GM19438 (cell line): ENCODE measurements at regions not wholly inside any gene's neighbourhood (a gene's known extent, or its start where the extent isn't known, plus 50 kb on each side); places are given as distances from the start of the nearest gene placed in this dataset.

ENCODE experiments used
- ATAC-seq: cut with Tn5 transposase; IDR thresholded peaks from one replicate; pipeline ENCODE4 v1.9.1; 2021; ENCODE audit warnings: low read depth; ENCODE audit not compliant: unreplicated experiment

GRCh38 chr6:14837435-14837834, 408.4 kb upstream of the JARID2 start:
- ATAC-seq: no peak

- ATAC-seq: no peak
These were observed 407.7 kb upstream of the JARID2 start for GRCh38 chr6:14838133-14838583.

DNA sequence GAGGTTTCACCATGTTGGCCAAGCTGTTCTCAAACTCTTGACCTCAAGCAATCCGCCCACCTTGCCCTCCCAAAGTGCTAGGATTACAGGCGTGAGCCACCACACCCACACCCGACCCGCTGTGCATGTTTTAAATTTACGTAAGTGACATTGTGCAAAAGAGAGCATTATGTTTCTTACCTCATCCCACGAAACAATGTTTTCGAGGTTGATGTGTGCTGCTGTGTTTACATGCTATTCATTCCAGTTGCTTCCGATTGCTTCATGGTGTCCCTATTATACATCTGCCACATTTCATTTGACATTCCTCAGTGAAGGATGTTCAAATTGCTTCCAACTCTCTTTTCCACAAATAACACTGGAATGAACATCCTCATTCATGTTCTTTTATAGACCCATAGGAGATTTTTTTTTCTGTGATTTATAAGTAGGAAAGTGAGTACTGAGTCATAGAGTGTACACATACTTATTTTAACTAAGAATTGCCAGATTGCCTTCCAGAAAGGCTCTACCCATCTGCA, 403.9 kb upstream of the JARID2 start:
- no peak for ATAC-seq

GRCh38 chr6:14844411-14844810, 401.5 kb upstream of the JARID2 start:
- no peak for ATAC-seq

GRCh38 chr6:14848019-14848418, 397.9 kb upstream of the JARID2 start:
- no peak for ATAC-seq

- ATAC-seq: no peak
These were observed 396.7 kb upstream of the JARID2 start for GRCh38 chr6:14849185-14849584.

- ATAC-seq: no peak
These were observed 394.6 kb upstream of the JARID2 start for GRCh38 chr6:14851281-14851680.

DNA sequence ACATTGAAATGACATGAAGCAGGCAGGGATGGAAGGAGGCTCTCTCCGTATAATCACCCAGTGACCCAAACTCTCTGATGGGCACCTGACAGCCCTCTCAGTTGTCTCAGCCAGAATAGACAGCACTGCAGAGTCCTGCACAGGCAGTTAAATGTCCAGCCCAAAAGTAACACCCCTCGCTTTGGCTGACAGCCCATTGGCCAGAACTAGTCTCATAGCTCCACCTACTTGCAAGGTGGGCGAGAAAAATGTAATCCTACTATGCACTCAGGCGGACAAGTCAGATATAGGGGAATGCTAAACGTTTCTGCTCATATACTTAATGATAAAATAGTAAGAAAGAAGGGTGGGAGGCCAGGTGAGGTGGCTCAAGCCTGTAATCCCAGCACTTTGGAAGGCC, 393.5 kb upstream of the JARID2 start:
- no peak for ATAC-seq

DNA sequence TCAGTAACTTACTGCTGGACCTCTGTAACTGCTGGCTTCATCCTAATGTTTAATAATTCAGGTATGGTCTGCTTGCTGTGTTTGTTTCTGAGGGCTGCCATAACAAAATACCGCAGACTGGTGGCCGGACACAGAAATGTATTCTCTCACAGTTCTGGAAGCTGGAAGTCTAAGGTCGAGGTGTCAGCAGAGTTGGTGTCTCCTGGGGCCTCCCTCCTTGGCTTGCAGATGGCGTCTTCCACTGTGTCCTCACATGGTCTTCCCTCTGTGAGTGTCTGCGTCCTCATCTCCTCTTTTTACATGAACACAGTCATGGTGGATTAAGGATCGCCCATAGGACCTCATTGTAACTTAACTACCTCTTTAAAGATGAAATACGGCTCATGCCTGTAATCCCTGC, 389.7 kb upstream of the JARID2 start:
- no peak for ATAC-seq

GRCh38 chr6:14857001-14857400, 388.9 kb upstream of the JARID2 start:
- ATAC-seq: no peak

GRCh38 chr6:14857501-14857900, 388.4 kb upstream of the JARID2 start:
- ATAC-seq: no peak

- ATAC-seq: no peak
These were observed 387.1 kb upstream of the JARID2 start for GRCh38 chr6:14858808-14859207.

- no peak for ATAC-seq
These were observed 385.1 kb upstream of the JARID2 start for GRCh38 chr6:14860774-14861173.

DNA sequence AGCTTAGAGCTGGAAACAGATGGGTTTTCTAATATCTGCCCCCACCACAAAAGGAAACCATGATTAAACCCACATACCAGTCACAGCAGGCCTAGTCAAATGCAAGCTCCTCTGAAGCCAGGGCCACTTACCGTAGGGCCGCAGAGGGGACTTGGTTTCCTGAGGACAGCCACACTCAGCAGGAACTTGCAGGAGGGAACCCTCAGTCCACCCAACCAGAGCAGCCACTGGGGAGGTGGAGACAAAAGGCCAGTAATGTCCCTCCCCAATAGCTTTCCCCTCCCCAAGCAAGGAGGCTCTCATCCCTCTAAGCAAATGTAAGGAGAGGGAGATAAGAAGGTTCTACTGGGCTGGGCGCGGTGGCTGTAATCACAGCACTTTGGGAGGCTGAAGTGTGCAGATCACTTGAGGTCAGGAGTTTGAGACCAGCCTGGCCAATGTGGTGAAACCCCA, 384.4 kb upstream of the JARID2 start:
- no peak for ATAC-seq

DNA sequence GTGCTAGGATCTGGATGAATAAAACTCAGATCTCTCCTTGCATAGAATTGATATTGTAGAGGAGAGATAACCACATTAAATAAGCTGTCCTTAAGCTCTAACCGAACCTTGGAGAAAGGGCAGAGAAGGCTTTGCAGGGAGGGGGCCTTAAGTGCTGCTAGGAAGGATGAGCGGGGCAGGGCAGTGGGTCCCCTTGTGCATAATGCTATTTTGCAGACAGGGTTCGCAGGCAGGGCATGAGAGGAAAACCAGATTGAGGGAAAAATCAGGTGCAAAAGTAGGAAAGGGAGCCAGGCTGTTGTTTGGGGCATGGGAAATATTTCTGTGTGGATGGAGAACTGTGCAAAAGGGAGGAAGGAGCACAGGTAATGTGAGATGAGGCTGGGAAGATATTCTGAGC, 383.0 kb upstream of the JARID2 start:
- ATAC-seq: no peak

- ATAC-seq: no peak
These were observed 381.7 kb upstream of the JARID2 start for GRCh38 chr6:14863902-14864850.

DNA sequence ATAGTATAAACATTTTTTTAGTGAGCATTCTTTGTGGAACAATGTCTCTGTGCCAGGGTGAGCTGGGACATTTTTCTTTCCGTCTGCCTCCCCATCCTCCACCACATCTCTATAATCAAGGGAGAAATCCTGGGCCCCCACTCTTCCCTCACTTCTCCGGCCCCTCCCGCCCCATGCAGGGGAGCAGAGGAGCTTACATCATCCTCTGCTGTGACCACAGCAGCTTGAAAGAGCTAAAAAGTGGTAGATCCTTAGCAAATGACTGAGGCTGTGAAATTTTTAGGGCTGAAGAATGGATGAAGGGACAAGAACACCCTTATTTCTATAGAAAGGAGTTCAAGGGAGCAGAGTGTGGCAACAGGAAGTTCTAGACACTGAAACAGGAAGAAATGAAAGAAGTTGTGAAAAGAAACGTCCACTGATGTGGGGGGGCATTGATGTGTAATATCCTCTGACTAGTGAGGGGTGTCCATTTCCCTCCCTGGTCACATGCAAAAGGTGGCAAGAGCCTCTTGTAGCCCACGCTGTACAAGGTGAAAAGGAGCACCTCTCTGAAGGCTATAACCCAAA, 380.3 kb upstream of the JARID2 start:
- no peak for ATAC-seq

GRCh38 chr6:14867802-14868201, 378.1 kb upstream of the JARID2 start:
- ATAC-seq: no peak

DNA sequence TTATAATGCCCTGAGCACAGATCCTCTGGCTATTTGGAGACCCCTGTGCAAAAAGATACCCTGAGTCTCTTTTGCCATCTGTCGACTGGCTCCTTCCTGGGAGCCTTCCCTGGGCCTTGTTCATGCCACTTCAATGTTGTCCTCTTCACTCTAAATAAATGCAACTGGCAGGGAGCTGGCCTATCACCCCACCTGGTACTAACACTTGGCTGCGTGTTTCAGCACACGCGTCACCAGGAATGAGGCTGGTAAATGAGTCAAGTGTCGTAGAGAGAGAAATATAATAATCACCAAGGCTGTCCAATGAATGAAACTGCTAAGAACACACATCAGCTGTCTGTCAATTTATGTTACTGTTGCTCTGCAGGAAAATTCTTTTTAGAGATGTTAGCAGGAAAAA, 374.6 kb upstream of the JARID2 start:
- no peak for ATAC-seq

DNA sequence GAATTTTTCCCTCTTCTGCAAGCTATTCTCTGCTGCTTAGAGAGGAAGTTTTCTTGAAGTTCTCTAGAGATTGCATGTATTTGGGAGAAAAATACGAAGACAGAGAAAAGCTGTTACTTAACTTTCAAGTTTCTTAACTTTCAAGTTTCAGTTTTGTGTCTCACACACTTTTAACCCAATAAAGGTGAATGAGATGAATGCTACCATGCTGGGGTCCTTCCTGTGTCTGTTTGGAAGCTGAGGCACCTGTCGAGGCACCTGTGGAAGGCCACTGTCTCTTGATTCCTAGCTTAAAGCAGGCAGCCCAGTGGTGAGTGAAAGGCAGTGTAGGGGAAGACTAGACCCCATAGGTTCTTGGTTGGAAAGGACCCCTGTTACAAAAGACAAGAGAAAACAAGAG, 372.8 kb upstream of the JARID2 start:
- no peak for ATAC-seq

- no peak for ATAC-seq
These were observed 372.0 kb upstream of the JARID2 start for GRCh38 chr6:14873781-14874441.
